ENCODE measurements at regions not wholly inside any gene's neighbourhood (a gene's known extent, or its start where the extent isn't known, plus 50 kb on each side); places are given as distances from the start of the nearest gene placed in this dataset.

DNA sequence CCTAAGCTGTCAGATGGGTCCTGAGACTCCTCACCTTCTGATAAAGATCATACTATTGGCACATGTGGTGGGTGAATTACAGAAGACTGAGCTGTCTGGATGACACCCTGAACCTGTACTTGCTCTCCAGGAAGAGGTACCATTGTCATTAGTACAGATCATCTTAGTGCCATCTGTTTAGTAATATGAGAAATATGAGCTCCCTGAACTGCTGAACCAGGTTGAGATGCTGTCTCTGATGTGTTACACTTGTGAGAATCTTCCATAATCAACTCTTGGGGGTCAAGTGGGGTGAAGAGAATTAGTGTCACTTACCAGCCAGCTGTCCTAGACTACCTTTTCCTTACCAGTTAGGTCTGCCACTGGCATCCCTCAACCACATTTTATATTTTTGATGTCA, 531.0 kb downstream of the EPHA7 start:
- H3K9me3 Mint-ChIP-seq (ENCODE audit: unreplicated experiment), result peaks cover 2% of the 10 kb centered on the region
- no peak for TF ChIP-seq CTCF (IDR thresholded peaks at IDR 0.05)
- no peak overlapping the region for H3K4me3 Mint-ChIP-seq (ENCODE audit: unreplicated experiment)

GRCh38 chr6:92887871-92888270, 531.5 kb downstream of the EPHA7 start:
- Mint-ChIP-seq H3K4me1 (ENCODE audit: unreplicated experiment) (no peaks in the 10 kb centered on the region), H3K9me3 (ENCODE audit: unreplicated experiment) (peaks cover 6% of the 10 kb centered on the region)

More for the DNA sequence above, 531.0 kb downstream of the EPHA7 start:
- no peak for DNase-seq (ENCODE audit: extremely low spot score, unreplicated experiment)
- H3K27me3 Mint-ChIP-seq (ENCODE audit: unreplicated experiment), result peaks cover 4% of the 10 kb centered on the region
- no peaks in the 10 kb centered on the region for H3K36me3 Mint-ChIP-seq (ENCODE audit: unreplicated experiment)
- no peaks in the 10 kb centered on the region for H3K4me1 Mint-ChIP-seq (ENCODE audit: unreplicated experiment)
- no peak overlapping the region for H3K27ac Mint-ChIP-seq (ENCODE audit: unreplicated experiment)

DNA sequence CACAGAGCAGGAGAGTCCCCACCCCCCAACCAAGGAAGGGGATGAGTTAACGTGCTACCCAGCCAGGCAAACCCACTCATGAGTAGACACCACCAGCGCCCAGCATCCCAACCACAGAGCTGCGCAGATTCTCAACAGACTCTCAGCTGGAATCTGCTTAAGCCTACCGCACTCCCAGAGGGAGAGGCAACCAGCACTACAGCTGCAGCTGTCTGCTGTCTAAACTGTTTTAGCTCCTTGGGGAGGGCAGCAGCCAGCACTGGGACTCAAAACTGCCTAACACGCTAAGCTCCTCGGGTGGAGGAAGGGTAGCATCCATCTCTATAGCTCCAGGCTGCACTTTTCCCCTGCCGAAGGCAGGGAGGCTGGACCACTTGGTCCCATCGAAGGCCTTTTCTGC, 539.8 kb downstream of the EPHA7 start:
- TF ChIP-seq CTCF (IDR thresholded peaks at IDR 0.05), result no peak
- no peak for DNase-seq (ENCODE audit: extremely low spot score, unreplicated experiment)
- Mint-ChIP-seq H3K4me1 (ENCODE audit: unreplicated experiment) (no peaks in the 10 kb centered on the region), H3K4me3 (ENCODE audit: unreplicated experiment) (no peak overlapping the region), H3K27ac (ENCODE audit: unreplicated experiment) (no peak overlapping the region), H3K9me3 (ENCODE audit: unreplicated experiment) (peaks cover 33% of the 10 kb centered on the region), H3K27me3 (ENCODE audit: unreplicated experiment) (peaks cover 2% of the 10 kb centered on the region), H3K36me3 (ENCODE audit: unreplicated experiment) (no peaks in the 10 kb centered on the region)

More at GRCh38 chr6:92887871-92888270, 531.5 kb downstream of the EPHA7 start:
- Mint-ChIP-seq H3K4me3 (ENCODE audit: unreplicated experiment) (no peak overlapping the region), H3K27me3 (ENCODE audit: unreplicated experiment) (peaks cover 2% of the 10 kb centered on the region), H3K36me3 (ENCODE audit: unreplicated experiment) (no peaks in the 10 kb centered on the region), H3K27ac (ENCODE audit: unreplicated experiment) (no peak overlapping the region)
- no peak for DNase-seq (ENCODE audit: extremely low spot score, unreplicated experiment)
- TF ChIP-seq CTCF (IDR thresholded peaks at IDR 0.05), result no peak

- Mint-ChIP-seq H3K27ac (ENCODE audit: unreplicated experiment) (no peak overlapping the region), H3K9me3 (ENCODE audit: unreplicated experiment) (no peaks in the 10 kb centered on the region), H3K36me3 (ENCODE audit: unreplicated experiment) (no peaks in the 10 kb centered on the region), H3K27me3 (ENCODE audit: unreplicated experiment) (peaks cover 3% of the 10 kb centered on the region), H3K4me1 (ENCODE audit: unreplicated experiment) (no peaks in the 10 kb centered on the region), H3K4me3 (ENCODE audit: unreplicated experiment) (no peak overlapping the region)
- DNase-seq (ENCODE audit: extremely low spot score, unreplicated experiment), result no peak
- no peak for TF ChIP-seq CTCF (IDR thresholded peaks at IDR 0.05)
These were observed 554.3 kb downstream of the EPHA7 start for GRCh38 chr6:92864966-92865555.

GRCh38 chr6:92849636-92850035, 569.7 kb downstream of the EPHA7 start:
- peaks cover 5% of the 10 kb centered on the region for H3K9me3 Mint-ChIP-seq (ENCODE audit: unreplicated experiment)
- no peak for TF ChIP-seq CTCF (IDR thresholded peaks at IDR 0.05)

More at GRCh38 chr6:92849636-92850035, 569.7 kb downstream of the EPHA7 start:
- DNase-seq (ENCODE audit: extremely low spot score, unreplicated experiment), result no peak
- H3K4me3 Mint-ChIP-seq (ENCODE audit: unreplicated experiment), result no peak overlapping the region
- no peaks in the 10 kb centered on the region for H3K4me1 Mint-ChIP-seq (ENCODE audit: unreplicated experiment)
- H3K27ac Mint-ChIP-seq (ENCODE audit: unreplicated experiment), result no peak overlapping the region
- H3K27me3 Mint-ChIP-seq (ENCODE audit: unreplicated experiment), result peaks cover 11% of the 10 kb centered on the region
- no peaks in the 10 kb centered on the region for H3K36me3 Mint-ChIP-seq (ENCODE audit: unreplicated experiment)

All from osteocyte (in vitro differentiated cells).